Astrocyte of the cerebellum (primary cell): ENCODE measurements at regions not wholly inside any gene's neighbourhood (a gene's known extent, or its start where the extent isn't known, plus 50 kb on each side); places are given as distances from the start of the nearest gene placed in this dataset.

ENCODE experiments used
- DNase-seq: peaks from one replicate; pipeline ENCODE4 v3.0.0-alpha.2; 2011; ENCODE audit warnings: low read depth
- H3K4me3 ChIP-seq: 2 replicates; pipeline ENCODE4 v1.5.1; 2011; ENCODE audit warnings: mild to moderate bottlenecking, low read depth, low read length, moderate library complexity
- in situ Hi-C: cut with HindIII; loops from 2 replicates; pipeline ENCODE4 v1.10.0; 2017; ENCODE audit warnings: low sequenced_read_pairs
- TF ChIP-seq, protein P1 (sequence below): IDR thresholded peaks from 2 replicates; pipeline ENCODE4 v1.5.1; 2012; ENCODE audit warnings: low read length, low read depth, moderate library complexity, mild to moderate bottlenecking; ENCODE audit errors: missing control alignments

DNA sequence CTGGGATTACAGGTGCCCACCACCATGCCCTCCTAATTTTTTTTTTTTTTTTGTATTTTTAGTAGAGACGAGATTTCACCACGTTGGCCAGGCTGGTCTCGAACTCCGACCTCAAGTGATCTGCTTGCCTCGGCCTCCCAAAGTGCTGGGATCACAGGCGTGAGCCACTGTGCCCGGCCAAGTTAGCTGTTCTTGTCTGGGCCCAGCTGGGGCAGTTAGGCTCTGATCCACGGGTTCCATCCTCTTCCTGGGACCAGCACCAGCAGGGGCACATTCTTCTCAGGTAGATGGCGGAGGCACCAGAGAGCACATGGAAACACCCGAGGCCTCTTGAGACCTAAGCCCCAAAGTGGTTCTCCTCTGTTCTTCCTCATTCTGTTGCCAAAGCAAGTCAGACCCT lies 281.6 kb downstream of the PBX3 start:
- H3K4me3 ChIP-seq = no peak overlapping the region
- in situ Hi-C loops = no loop called here
- TF ChIP-seq, protein P1, sequence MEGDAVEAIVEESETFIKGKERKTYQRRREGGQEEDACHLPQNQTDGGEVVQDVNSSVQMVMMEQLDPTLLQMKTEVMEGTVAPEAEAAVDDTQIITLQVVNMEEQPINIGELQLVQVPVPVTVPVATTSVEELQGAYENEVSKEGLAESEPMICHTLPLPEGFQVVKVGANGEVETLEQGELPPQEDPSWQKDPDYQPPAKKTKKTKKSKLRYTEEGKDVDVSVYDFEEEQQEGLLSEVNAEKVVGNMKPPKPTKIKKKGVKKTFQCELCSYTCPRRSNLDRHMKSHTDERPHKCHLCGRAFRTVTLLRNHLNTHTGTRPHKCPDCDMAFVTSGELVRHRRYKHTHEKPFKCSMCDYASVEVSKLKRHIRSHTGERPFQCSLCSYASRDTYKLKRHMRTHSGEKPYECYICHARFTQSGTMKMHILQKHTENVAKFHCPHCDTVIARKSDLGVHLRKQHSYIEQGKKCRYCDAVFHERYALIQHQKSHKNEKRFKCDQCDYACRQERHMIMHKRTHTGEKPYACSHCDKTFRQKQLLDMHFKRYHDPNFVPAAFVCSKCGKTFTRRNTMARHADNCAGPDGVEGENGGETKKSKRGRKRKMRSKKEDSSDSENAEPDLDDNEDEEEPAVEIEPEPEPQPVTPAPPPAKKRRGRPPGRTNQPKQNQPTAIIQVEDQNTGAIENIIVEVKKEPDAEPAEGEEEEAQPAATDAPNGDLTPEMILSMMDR = no peak
- no peak for DNase-seq

DNA sequence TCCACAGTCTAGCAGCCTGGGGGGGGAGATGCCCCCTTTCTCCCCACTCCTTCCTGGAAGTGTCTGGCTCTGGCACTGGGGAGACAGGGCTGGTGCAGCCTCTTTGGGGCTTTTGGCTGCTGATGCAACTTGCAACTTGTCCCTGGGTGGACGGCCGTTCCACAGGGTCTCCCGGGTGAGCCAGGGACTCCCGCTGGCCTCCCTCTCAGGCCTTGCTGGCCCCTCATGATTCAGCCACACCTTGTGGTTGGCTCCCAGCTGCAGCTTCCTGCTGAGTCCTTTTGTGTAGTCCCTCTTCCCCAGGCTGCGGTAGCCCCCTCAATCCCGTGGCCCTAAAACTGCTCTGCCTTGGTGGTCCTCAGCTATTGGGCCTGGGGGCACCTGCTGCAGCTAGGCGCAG lies 283.5 kb downstream of the PBX3 start:
- no peak overlapping the region for H3K4me3 ChIP-seq
- in situ Hi-C loops = no loop called here
- no peak for DNase-seq
- TF ChIP-seq, protein P1 = no peak

DNA sequence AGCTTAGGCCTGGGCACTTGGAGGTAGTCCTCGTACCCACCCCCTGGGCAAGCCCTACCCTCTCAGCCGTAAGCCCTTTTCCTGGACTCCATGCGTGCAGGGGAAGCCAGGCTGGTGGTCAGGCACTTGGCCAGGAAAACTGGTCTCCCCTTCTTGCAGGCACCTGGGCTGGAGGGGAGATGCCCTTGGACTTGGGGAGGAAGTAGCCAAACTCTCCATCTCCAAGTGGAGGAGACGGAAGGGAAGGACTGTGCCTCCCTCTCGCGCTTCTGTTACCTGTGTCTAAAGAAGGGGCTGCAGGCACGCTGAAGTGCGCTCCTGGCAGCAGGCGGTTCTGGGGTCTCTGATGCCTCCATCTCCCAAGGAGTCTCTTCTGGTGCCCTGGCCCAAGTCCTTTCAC lies 283.9 kb downstream of the PBX3 start:
- H3K4me3 ChIP-seq = no peak overlapping the region
- in situ Hi-C loops = no loop called here
- TF ChIP-seq, protein P1 = no peak
- DNase-seq = no peak

DNA sequence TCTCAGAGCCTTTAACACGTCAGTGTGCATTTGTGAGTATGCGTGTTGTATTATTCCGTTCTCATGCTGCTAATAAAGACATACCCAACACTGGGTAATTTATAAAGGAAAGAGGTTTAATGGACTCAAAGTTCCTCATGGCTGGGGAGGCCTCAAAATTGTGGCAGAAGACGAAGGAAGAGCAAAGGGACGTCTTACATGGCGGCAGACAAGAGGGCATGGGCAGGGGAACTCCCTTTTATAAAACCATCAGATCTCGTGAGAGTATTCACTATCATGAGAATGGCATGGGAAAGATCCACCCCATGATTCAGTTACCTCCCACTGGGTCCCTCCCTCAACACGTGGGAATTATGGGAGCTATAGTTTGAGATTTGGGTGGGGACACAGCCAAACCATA lies 285.0 kb downstream of the PBX3 start:
- no peak for DNase-seq
- in situ Hi-C loops = no loop called here
- TF ChIP-seq, protein P1 = no peak
- no peak overlapping the region for H3K4me3 ChIP-seq

DNA sequence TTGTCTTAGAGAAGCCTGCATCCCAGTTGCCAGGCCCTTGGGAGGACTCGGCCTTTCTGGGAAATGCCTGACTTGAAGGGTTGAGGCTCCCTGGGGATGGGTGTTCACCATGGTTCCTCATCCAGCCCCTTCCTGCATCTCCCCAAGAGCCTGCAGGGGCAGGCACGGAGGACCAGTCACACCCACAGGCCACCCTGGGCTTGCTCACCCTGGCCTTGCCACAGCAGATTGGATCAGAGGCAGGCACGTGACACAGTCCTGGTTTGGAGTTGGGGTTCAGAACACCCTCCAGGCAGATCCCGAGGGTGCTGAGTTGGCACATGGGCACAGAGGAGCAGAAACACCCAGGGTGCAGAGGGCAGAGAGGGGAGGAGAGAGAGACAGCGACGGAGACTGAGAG lies 286.1 kb downstream of the PBX3 start:
- DNase-seq = no peak
- in situ Hi-C loops = no loop called here
- TF ChIP-seq, protein P1 = no peak
- no peak overlapping the region for H3K4me3 ChIP-seq

DNA sequence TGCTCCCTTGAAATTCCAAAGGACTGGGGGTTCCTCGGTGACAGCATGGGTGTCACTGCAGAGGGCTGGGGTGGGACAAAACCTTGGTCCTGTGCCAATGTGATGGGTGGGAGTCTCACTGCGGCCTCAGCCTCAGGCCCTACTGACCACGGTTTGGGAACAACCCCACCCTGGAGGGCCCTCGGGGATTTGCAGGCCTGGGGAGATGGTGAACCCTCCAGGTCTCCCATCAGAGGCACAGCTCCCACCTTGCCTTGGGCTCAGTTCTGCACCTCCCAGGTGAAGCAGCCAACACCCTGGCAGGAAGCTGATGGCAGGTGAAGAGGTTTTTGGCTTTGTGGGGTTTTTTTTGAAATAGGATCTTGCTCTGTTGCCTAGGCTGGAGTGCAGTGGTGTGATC lies 286.8 kb downstream of the PBX3 start:
- TF ChIP-seq, protein P1 = no peak
- in situ Hi-C loops = no loop called here
- H3K4me3 ChIP-seq = no peak overlapping the region
- DNase-seq = no peak

DNA sequence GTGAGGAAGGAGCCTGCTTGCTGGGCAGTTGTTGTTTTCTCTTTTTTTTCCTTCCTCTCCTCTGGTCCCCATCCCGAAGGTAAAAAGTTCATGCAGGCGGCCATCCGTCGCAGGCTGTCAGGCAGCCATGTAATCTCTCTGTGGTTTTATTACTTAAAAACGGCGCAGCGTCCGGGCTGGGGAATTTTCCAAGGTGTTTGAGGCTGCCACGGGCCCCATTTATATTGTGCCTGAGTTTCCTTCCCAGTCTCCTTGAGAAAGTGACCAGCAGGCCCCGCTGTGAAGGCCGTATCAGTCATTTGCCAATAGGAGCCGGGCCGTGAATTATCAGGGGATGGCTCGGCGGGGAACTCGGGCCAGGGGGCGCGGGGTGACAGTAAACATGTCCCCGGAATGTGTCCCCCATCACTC lies 289.7 kb downstream of the PBX3 start:
- no peak overlapping the region for H3K4me3 ChIP-seq
- TF ChIP-seq, protein P1 = no peak
- in situ Hi-C loops = no loop called here
- DNase-seq = no peak
